Common myeloid progenitor, CD34-positive (primary cell): ENCODE measurements at regions not wholly inside any gene's neighbourhood (a gene's known extent, or its start where the extent isn't known, plus 50 kb on each side); places are given as distances from the start of the nearest gene placed in this dataset.
A peak's percentile ranks its signal among the peaks of the same experiment; 100 is the strongest.
"Not testable (repeated sequence)": the region's sequence is repeated elsewhere in the genome, so short reads cannot be mapped to it uniquely, and the experiment has no call there.

Source experiments
- CTCF ChIA-PET: fragments of 350-600 bp; sonication (Branson Sonifier 250); formaldehyde crosslinking; loops from one replicate; lab custom pipeline; 2021; ENCODE audit warnings: antibody characterized with exemption; lab: Charles Lee
- POLR2A ChIA-PET: fragments of 350-600 bp; sonication (Branson Sonifier 250); formaldehyde crosslinking; loops from one replicate; lab custom pipeline; 2021; ENCODE audit warnings: antibody characterized with exemption; lab: Charles Lee
- DNase-seq, 3 donors: peaks; one replicate each; pipeline versions ENCODE4 v3.0.0 to v3.0.0-alpha.2; 2013
- H3K27ac ChIP-seq, 2 experiments: 1 replicate in 1 of 2; 2 replicates in 1 of 2; pipeline ENCODE4 v1.7.0; 2013; ENCODE audit warnings: inconsistent platforms in 2 of 2, low read length in 2 of 2, mild to moderate bottlenecking in 2 of 2, low read depth in 1 of 2, moderate library complexity in 1 of 2; ENCODE audit not compliant: severe bottlenecking in 2 of 2, insufficient read depth in 1 of 2, poor library complexity in 1 of 2
- H3K27me3 ChIP-seq, 5 experiments: replicated peaks in 2 of 5; 1 replicate in 3 of 5; 2 replicates in 2 of 5; pipeline versions ENCODE4 v1.6.1 to v1.7.0; 2013; ENCODE audit warnings: low read length in 4 of 5, mild to moderate bottlenecking in 2 of 5, moderate library complexity in 2 of 5, inconsistent platforms in 1 of 5; ENCODE audit not compliant: insufficient read depth in 5 of 5, control insufficient read depth in 4 of 5
- H3K36me3 ChIP-seq, 4 experiments: 1 replicate in 2 of 4; 2 replicates in 2 of 4; pipeline versions ENCODE4 v1.6.1 to v1.7.0; 2013; ENCODE audit warnings: low read length in 3 of 4, control low read depth in 1 of 4, mild to moderate bottlenecking in 1 of 4; ENCODE audit not compliant: control insufficient read depth in 4 of 4, insufficient read depth in 4 of 4
- H3K4me1 ChIP-seq, 4 experiments: 1 replicate in 3 of 4; 2 replicates in 1 of 4; pipeline versions ENCODE4 v1.6.1 to v1.7.1; 2013; ENCODE audit warnings: low read length in 3 of 4, mild to moderate bottlenecking in 3 of 4, control low read depth in 1 of 4, inconsistent platforms in 1 of 4, moderate library complexity in 1 of 4; ENCODE audit not compliant: control insufficient read depth in 4 of 4, insufficient read depth in 4 of 4; ENCODE audit errors: control extremely low read depth in 1 of 4
- H3K4me3 ChIP-seq, 7 experiments: 1 replicate in 4 of 7; 2 replicates in 3 of 7; pipeline versions ENCODE4 v1.5.1 to v1.7.0; 2013; ENCODE audit warnings: mild to moderate bottlenecking in 7 of 7, low read length in 6 of 7, moderate library complexity in 6 of 7, inconsistent platforms in 2 of 7, low read depth in 2 of 7, control low read depth in 1 of 7; ENCODE audit not compliant: insufficient read depth in 4 of 7, control insufficient read depth in 1 of 7; ENCODE audit errors: extremely low read depth in 1 of 7
- H3K9me3 ChIP-seq, 5 experiments: 1 replicate in 4 of 5; 2 replicates in 1 of 5; pipeline versions ENCODE4 v1.6.1 to v1.7.1; 2013; ENCODE audit warnings: low read length in 4 of 5, mild to moderate bottlenecking in 2 of 5, inconsistent platforms in 1 of 5, low read depth in 1 of 5, moderate library complexity in 1 of 5; ENCODE audit not compliant: control insufficient read depth in 4 of 5, insufficient read depth in 2 of 5; ENCODE audit errors: control extremely low read depth in 1 of 5
- WGBS: methylation state at CpG from one replicate; pipeline ENCODE4 v1.1.5; 2013; ENCODE audit not compliant: insufficient coverage; 5-methylcytosine and 5-hydroxymethylcytosine counted together

DNA sequence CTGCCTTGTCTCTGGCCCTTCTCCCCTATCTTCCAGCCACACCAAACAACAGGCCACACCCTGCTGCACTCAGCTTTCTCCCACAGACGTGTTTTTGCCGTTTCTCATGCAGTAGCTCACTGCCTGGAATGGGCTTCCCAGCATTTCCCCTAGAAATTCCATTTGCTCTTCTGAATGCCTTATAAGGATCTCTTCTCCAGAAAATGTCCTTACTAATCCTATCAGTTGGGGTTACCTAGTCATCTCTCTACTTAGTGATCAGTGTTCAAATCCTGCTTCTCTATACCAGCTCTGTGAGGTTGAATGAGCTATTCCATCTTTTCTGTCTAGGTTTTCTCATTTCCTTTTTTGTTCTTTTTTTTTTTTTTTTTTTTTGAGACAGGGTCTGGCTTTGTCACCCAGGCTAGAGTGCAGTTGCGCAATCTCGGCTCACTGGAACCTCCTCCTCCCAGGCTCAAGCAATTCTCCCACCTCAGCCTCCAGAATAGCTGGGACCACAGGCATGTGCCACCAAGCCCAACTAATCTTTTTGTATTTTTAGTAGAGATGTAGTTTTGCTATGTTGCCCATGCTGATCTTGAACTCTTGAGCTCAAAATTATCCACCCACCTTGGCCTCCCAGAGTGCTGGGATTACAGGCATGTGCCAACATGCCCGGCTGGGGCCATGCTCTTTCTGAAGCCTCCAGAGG is 98.2 kb upstream of the CHD2 start:
- no peaks in the 10 kb centered on the region for H3K36me3 ChIP-seq
- peaks cover 0 to 34% (median 8%) of the 10 kb centered on the region in 4 experiments for H3K4me1 ChIP-seq
- CTCF ChIA-PET: interaction anchor here (0.6 to 2.2 kb wide), 5 partner anchors 98 to 165 kb away, joined by 3 to 16 read pairs (median 3); partner anchors contain the start of gene CHD2
- H3K27me3 ChIP-seq: no peaks in the 10 kb centered on the region
- no peak overlapping the region for H3K4me3 ChIP-seq
- POLR2A ChIA-PET: interaction anchor here (1.2 kb wide), 1 partner anchor 112 kb away, joined by 5 read pairs; no protein-coding TSS in a partner anchor
- no peaks in the 10 kb centered on the region for H3K9me3 ChIP-seq
- peak in 2 of 3 donors; percentile 31 to 34 for DNase-seq
- peak overlapping the region in 1 of 2 experiments; percentile 32 for H3K27ac ChIP-seq
- WGBS: 100% methylated on average over 3 of the region's 5 CpGs

DNA sequence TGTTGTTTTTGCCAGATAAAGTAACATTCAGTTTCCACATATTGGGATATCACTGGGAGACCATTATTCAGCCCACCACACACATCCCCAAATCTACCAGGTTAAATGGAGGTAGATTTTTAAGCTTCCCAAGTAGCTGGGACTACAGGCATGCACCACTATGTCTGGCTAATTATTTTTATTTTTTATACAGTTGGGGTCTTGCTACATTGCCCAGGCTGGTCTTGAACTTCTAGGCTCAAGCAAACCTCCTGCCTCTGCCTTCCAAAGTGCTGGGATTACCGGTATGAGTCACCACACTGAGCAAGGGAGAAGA is 96.6 kb upstream of the CHD2 start:
- Histone ChIP-seq H3K4me1 (peaks cover 7 to 43% (median 14%) of the 10 kb centered on the region in 4 experiments), H3K27ac (peak overlapping the region in 1 of 2 experiments; percentile 90), H3K36me3 (no peaks in the 10 kb centered on the region), H3K27me3 (no peaks in the 10 kb centered on the region), H3K9me3 (no peaks in the 10 kb centered on the region), H3K4me3 (peak overlapping the region in 1 of 7 experiments; percentile 31)
- no CpG with 5 or more reads among the region's 1 CpG for WGBS
- no peak for DNase-seq
- POLR2A ChIA-PET: interaction anchor here (1.5 kb wide), 2 partner anchors 79 to 96 kb away, joined by 4 to 7 read pairs; partner anchors contain the start of gene CHD2
- CTCF ChIA-PET: interaction anchor here (0.6 to 1.3 kb wide), 4 partner anchors 50 to 137 kb away, joined by 3 to 4 read pairs (median 3); no protein-coding TSS in a partner anchor

DNA sequence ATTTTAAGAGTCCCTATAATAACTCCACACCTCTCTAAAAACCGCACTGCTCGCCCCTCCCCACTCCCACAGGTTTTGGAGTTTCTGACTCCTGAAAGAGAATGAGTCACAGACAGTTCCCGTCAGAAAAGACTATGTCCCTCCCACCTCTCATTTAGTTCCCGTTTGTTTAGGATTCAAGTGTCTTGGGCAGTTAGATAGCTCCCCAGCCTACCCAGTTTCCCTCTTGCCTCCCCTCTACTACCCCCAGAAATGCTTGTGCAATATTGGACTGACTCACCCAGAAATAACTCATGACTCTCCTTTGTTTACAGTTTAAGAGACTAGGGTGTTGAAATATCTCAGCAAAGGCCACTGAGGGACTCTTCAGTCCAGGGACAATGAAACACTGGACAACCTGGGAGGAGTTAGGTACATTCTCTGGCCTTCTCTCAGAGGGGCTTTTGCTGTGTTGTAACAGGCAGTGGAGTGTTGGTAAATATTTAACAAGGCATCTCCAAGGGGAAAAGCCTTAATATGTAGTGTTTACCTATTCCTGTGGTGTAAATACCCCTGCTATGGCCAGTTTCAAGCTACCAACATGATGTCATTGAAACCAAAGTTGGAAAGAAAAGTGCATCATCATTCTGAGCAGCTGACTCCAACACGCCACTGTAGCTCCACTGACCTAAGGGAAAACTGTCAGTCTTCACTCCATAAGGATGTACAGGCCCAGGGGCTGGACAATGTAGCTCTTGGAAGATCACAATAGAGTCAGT is 96.1 kb upstream of the CHD2 start:
- 63% methylated on average over 5 of the region's 5 CpGs for WGBS
- H3K9me3 ChIP-seq: no peaks in the 10 kb centered on the region
- H3K27ac ChIP-seq: peak overlapping the region; percentile 48 to 90
- H3K27me3 ChIP-seq: no peaks in the 10 kb centered on the region
- POLR2A ChIA-PET: interaction anchor here (1.5 kb wide), 2 partner anchors 78 to 96 kb away, joined by 4 to 7 read pairs; partner anchors contain the start of gene CHD2
- no peaks in the 10 kb centered on the region for H3K36me3 ChIP-seq
- H3K4me1 ChIP-seq: peaks cover 7 to 46% (median 17%) of the 10 kb centered on the region in 4 experiments
- DNase-seq: peak; percentile 77 to 94 (median 94)
- CTCF ChIA-PET: interaction anchor here (0.7 to 1.3 kb wide), 4 partner anchors 50 to 136 kb away, joined by 3 to 4 read pairs (median 4); no protein-coding TSS in a partner anchor
- no peak overlapping the region for H3K4me3 ChIP-seq

DNA sequence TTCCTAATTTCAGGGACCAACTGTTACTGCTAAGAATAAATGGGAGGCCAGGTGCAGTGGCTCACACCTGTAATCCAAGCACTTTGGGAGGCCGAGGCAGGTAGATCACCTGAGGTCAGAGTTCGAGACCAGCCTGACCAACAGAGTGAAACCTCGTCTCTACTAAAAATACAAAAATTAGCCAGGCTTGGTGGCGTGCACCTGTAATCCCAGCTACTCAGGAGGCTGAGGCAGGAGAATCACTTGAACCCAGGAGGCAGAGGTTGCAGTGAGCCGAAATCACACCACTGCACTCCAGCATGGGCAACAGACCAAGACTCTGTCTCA is 95.6 kb upstream of the CHD2 start:
- DNase-seq, H3K36me3 ChIP-seq, H3K27me3 ChIP-seq, H3K9me3 ChIP-seq, H3K4me3 ChIP-seq: not testable (repeated sequence)
- Histone ChIP-seq H3K4me1 (peaks cover 8 to 48% (median 18%) of the 10 kb centered on the region in 4 experiments), H3K27ac (peak overlapping the region; percentile 48 to 90)
- POLR2A ChIA-PET: interaction anchor here (1.5 kb wide), 2 partner anchors 78 to 95 kb away, joined by 4 to 7 read pairs; partner anchors contain the start of gene CHD2
- CTCF ChIA-PET: interaction anchor here (1.3 kb wide), 2 partner anchors 49 to 136 kb away, joined by 3 read pairs; no protein-coding TSS in a partner anchor
- WGBS: 98% methylated on average over 4 of the region's 5 CpGs

DNA sequence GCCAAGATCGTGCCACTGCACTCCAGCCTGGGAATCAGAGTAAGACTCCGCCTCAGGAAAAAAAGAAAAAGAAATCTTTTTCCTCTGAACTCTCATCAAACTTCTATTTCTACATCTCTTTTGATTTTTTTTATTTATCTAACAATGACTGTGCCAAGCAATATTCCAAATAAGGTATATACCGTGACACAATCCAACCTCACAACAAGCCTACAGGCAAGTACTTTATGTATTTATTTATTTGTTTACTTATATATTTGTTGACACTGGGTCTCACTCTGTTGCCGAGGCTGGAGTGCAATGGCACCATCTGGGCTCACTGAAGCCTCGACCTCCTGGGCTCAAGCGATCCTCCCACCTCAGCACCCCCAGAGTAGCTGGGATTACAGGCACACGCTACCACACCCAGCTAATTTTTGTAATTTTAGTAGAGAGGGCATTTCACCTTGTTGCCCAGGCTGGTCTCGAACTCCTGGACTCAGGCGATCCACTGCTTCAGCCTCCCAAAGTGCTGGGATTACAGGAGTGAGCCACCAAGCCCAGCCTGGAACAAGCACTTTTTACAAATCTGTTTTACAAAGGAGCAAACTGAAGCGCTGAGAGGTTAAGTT is 94.9 kb upstream of the CHD2 start:
- ChIA-PET POLR2A (interaction anchor here (1.5 kb wide), 2 partner anchors 77 to 95 kb away, joined by 4 to 7 read pairs; partner anchors contain the start of gene CHD2), CTCF (interaction anchor here (0.9 to 7.9 kb wide), 4 partner anchors 8 to 112 kb away, joined by 5 to 99 read pairs (median 8); partner anchors contain the start of gene CHD2)
- Histone ChIP-seq H3K9me3 (no peaks in the 10 kb centered on the region), H3K27ac (peak overlapping the region in 1 of 2 experiments; percentile 90), H3K27me3 (no peaks in the 10 kb centered on the region), H3K4me3 (no peak overlapping the region), H3K4me1 (peaks cover 10 to 54% (median 24%) of the 10 kb centered on the region in 4 experiments), H3K36me3 (no peaks in the 10 kb centered on the region)
- DNase-seq: no peak
- WGBS: 98% methylated on average over 7 of the region's 10 CpGs

DNA sequence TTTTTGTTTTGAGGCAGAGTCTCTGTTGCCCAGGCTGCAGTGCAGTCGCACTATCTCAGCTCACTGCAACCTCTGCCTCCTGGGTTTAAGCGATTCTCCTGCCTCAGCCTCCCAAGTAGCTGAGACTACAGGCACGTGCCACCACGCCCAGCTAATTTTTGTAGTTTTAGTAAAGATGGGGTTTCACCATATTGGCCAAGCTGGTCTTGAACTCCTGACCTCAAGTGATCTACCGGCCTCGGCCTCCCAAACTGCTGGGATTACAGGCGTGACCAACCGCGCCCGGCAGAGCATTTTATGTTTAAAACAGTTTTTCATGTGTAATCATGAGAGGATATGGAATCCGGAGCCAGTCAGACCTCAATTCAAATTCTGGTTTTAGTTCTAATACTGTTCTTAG is 94.0 kb upstream of the CHD2 start:
- H3K27ac ChIP-seq, H3K4me3 ChIP-seq, POLR2A ChIA-PET, H3K36me3 ChIP-seq, DNase-seq, H3K9me3 ChIP-seq, H3K27me3 ChIP-seq: not testable (repeated sequence)
- CTCF ChIA-PET: interaction anchor here (0.9 to 7.9 kb wide), 5 partner anchors 9 to 120 kb away, joined by 5 to 99 read pairs (median 7); partner anchors contain the start of gene CHD2
- H3K4me1 ChIP-seq: peaks cover 19 to 64% (median 33%) of the 10 kb centered on the region in 4 experiments
- 100% methylated on average over 6 of the region's 11 CpGs for WGBS
